A549 (cell line): ENCODE measurements at regions not wholly inside any gene's neighbourhood (a gene's known extent, or its start where the extent isn't known, plus 50 kb on each side); places are given as distances from the start of the nearest gene placed in this dataset.

ENCODE experiments used
- HOXB13 ChIP-seq: fragments of 250-450 bp; sonication (Bioruptor Pico); IDR thresholded peaks from 2 replicates; pipeline ENCODE4 v1.5.0; 2020; ENCODE audit warnings: low read depth, mild to moderate bottlenecking, moderate library complexity
- PHF8 ChIP-seq: fragments of 200-600 bp; sonication (generic); IDR thresholded peaks from 2 replicates; pipeline ENCODE4 v1.6.1; 2016; ENCODE audit warnings: low read depth, mild to moderate bottlenecking, antibody characterized with exemption, moderate library complexity, borderline replicate concordance
- POLR2A ChIP-seq: IDR thresholded peaks from 2 replicates; pipeline ENCODE4 v1.6.1; 2012; ENCODE audit warnings: mild to moderate bottlenecking, low read length
- TF ChIP-seq, protein P1 (sequence below): fragments of >200 bp; sonication (Bioruptor Twin); formaldehyde crosslinking; IDR thresholded peaks from 3 replicates; pipeline ENCODE4 v1.5.1; 2016
- TF ChIP-seq, protein P2 (sequence below): IDR thresholded peaks from 2 replicates; pipeline ENCODE4 v1.6.1; 2012

GRCh38 chrX:117093319-117093718 is 630.5 kb upstream of the CT83 start:
- TF ChIP-seq, protein P1, sequence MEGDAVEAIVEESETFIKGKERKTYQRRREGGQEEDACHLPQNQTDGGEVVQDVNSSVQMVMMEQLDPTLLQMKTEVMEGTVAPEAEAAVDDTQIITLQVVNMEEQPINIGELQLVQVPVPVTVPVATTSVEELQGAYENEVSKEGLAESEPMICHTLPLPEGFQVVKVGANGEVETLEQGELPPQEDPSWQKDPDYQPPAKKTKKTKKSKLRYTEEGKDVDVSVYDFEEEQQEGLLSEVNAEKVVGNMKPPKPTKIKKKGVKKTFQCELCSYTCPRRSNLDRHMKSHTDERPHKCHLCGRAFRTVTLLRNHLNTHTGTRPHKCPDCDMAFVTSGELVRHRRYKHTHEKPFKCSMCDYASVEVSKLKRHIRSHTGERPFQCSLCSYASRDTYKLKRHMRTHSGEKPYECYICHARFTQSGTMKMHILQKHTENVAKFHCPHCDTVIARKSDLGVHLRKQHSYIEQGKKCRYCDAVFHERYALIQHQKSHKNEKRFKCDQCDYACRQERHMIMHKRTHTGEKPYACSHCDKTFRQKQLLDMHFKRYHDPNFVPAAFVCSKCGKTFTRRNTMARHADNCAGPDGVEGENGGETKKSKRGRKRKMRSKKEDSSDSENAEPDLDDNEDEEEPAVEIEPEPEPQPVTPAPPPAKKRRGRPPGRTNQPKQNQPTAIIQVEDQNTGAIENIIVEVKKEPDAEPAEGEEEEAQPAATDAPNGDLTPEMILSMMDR = no peak
- TF ChIP-seq POLR2A = no peak
- TF ChIP-seq HOXB13 (CRISPR knock-in tag) = no peak
- TF ChIP-seq, protein P2, sequence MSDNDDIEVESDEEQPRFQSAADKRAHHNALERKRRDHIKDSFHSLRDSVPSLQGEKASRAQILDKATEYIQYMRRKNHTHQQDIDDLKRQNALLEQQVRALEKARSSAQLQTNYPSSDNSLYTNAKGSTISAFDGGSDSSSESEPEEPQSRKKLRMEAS = no peak
- TF ChIP-seq PHF8 = no peak
